Stomach (tissue), 4 donors: ENCODE measurements at regions not wholly inside any gene's neighbourhood (a gene's known extent, or its start where the extent isn't known, plus 50 kb on each side); places are given as distances from the start of the nearest gene placed in this dataset.

ENCODE experiments used
- CTCF ChIP-seq, 7 experiments: fragments of 450-650 bp in 4 of 7; fragments of 200-600 bp in 3 of 7; sonication (generic) in 3 of 7; IDR thresholded peaks; one replicate each; pipeline ENCODE4 v1.5.1; 2016 to 2019; ENCODE audit warnings: antibody characterized with exemption in 7 of 7, control low read depth in 2 of 7, mild to moderate bottlenecking in 1 of 7
- EP300 ChIP-seq: sonication (generic); formaldehyde crosslinking; IDR thresholded peaks from one replicate; pipeline ENCODE4 v1.6.1; 2017; ENCODE audit warnings: antibody characterized with exemption
- POLR2A ChIP-seq, 4 donors: fragments of 450-650 bp; IDR thresholded peaks; one replicate each; pipeline ENCODE4 v1.6.1; 2016; ENCODE audit warnings: antibody characterized with exemption in 4 of 4, control low read depth in 2 of 4, mild to moderate bottlenecking in 1 of 4, moderate library complexity in 1 of 4

GRCh38 chr16:31810863-31811262 is 62.7 kb upstream of the ZNF267 start:
- TF ChIP-seq CTCF (IDR thresholded peaks at IDR 0.05) (no peak), POLR2A (IDR thresholded peaks at IDR 0.05) (no peak), EP300 (no peak)
